NCI-H1930 (cell line): ENCODE measurements at regions not wholly inside any gene's neighbourhood (a gene's known extent, or its start where the extent isn't known, plus 50 kb on each side); places are given as distances from the start of the nearest gene placed in this dataset.
"Not testable (repeated sequence)": the region's sequence is repeated elsewhere in the genome, so short reads cannot be mapped to it uniquely, and the experiment has no call there.

Experiments used
- DNase-seq, 2 experiments: peaks; one replicate each; lab custom pipeline; 2025; lab: John Stamatoyannopoulos, UW

GRCh38 chr12:114192549-114192948 is 213.4 kb downstream of the TBX5 start:
- no peak for DNase-seq

GRCh38 chr12:114192013-114192412 is 213.9 kb downstream of the TBX5 start:
- no peak for DNase-seq

GRCh38 chr12:114191581-114191980 is 214.4 kb downstream of the TBX5 start:
- DNase-seq = no peak

GRCh38 chr12:114190971-114191370 is 215.0 kb downstream of the TBX5 start:
- DNase-seq = no peak

GRCh38 chr12:114189266-114189665 is 216.7 kb downstream of the TBX5 start:
- DNase-seq = no peak

- no peak for DNase-seq
Observed at GRCh38 chr12:114186241-114187002, 219.5 kb downstream of the TBX5 start.

GRCh38 chr12:114185036-114185435 is 218.9 kb upstream of the RBM19 start:
- DNase-seq = no peak

- DNase-seq = no peak
Observed at GRCh38 chr12:114174326-114174725, 208.2 kb upstream of the RBM19 start.

GRCh38 chr12:114172135-114172534 is 206.0 kb upstream of the RBM19 start:
- DNase-seq = no peak

- no peak for DNase-seq
Observed at GRCh38 chr12:114168061-114168460, 201.9 kb upstream of the RBM19 start.

- no peak for DNase-seq
Observed at GRCh38 chr12:114167431-114167830, 201.3 kb upstream of the RBM19 start.

GRCh38 chr12:114166362-114166761 is 200.2 kb upstream of the RBM19 start:
- DNase-seq = peak in 1 of 2 experiments; percentile 14

- no peak for DNase-seq
Observed at GRCh38 chr12:114165921-114166320, 199.8 kb upstream of the RBM19 start.

- DNase-seq = no peak
Observed at GRCh38 chr12:114164351-114164750, 198.2 kb upstream of the RBM19 start.

GRCh38 chr12:114163771-114164170 is 197.6 kb upstream of the RBM19 start:
- no peak for DNase-seq

- DNase-seq = no peak
Observed at GRCh38 chr12:114160445-114160844, 194.3 kb upstream of the RBM19 start.

GRCh38 chr12:114152890-114153289 is 186.8 kb upstream of the RBM19 start:
- no peak for DNase-seq

GRCh38 chr12:114152066-114152465 is 185.9 kb upstream of the RBM19 start:
- DNase-seq = no peak

GRCh38 chr12:114150584-114150983 is 184.5 kb upstream of the RBM19 start:
- not testable (repeated sequence) for DNase-seq

GRCh38 chr12:114141921-114142564 is 175.9 kb upstream of the RBM19 start:
- no peak for DNase-seq

GRCh38 chr12:114140576-114140975 is 174.5 kb upstream of the RBM19 start:
- no peak for DNase-seq

GRCh38 chr12:114136631-114137030 is 170.5 kb upstream of the RBM19 start:
- no peak for DNase-seq

GRCh38 chr12:114134922-114135321 is 168.8 kb upstream of the RBM19 start:
- DNase-seq = no peak

- no peak for DNase-seq
Observed at GRCh38 chr12:114131824-114132223, 165.7 kb upstream of the RBM19 start.
